Endothelial cell of umbilical vein (primary cell): ENCODE measurements at regions not wholly inside any gene's neighbourhood (a gene's known extent, or its start where the extent isn't known, plus 50 kb on each side); places are given as distances from the start of the nearest gene placed in this dataset.

ENCODE experiments used
- BruUV-seq: library from RNA; stranded (reverse); fragments of 400-500 nt; replicated peaks from 2 replicates; lab custom pipeline; 2021; lab: Mats Ljungman, UMichigan
- CTCF ChIA-PET: fragments of 300-600, 350-600 bp; sonication (Branson Sonifier 250); formaldehyde crosslinking; loops from one replicate; lab custom pipeline; 2021; ENCODE audit warnings: antibody characterized with exemption, inconsistent platforms; lab: Charles Lee
- POLR2A ChIA-PET: fragments of 300-600, 350-600 bp; sonication (Branson Sonifier 250); formaldehyde crosslinking; loops from one replicate; lab custom pipeline; 2021; ENCODE audit warnings: antibody characterized with exemption, inconsistent platforms; lab: Charles Lee
- DNase-seq: peaks from one replicate; pipeline ENCODE4 v3.0.0-alpha.2; 2011; ENCODE audit warnings: low read depth, low spot score
- FAIRE-seq: peaks from 2 replicates; lab custom pipeline; 2011; peaks lifted over from hg19 to GRCh38; lab: Jason Lieb, UNC
- H2AFZ ChIP-seq: 2 replicates; pipeline ENCODE4 v1.6.0; 2012; ENCODE audit warnings: low read depth, low read length, control low read depth, inconsistent platforms
- H3K27ac ChIP-seq: 2 replicates; pipeline ENCODE4 v1.5.1; 2011; ENCODE audit warnings: low read depth, mild to moderate bottlenecking, control low read depth, low read length, moderate library complexity; ENCODE audit not compliant: insufficient read depth
- H3K27me3 ChIP-seq, 2 experiments: 2 replicates each; pipeline versions ENCODE4 v1.6.0 to v1.6.1; 2011; ENCODE audit warnings: low read length in 2 of 2, mixed read lengths in 1 of 2; ENCODE audit not compliant: control insufficient read depth in 2 of 2, insufficient read depth in 2 of 2
- H3K36me3 ChIP-seq, 2 experiments: 2 replicates in 1 of 2; 3 replicates in 1 of 2; pipeline ENCODE4 v1.5.1; 2011; ENCODE audit warnings: low read length in 2 of 2, mild to moderate bottlenecking in 1 of 2, moderate library complexity in 1 of 2; ENCODE audit not compliant: control insufficient read depth in 2 of 2, insufficient read depth in 2 of 2; ENCODE audit errors: extremely low read depth in 1 of 2
- H3K4me1 ChIP-seq: 3 replicates; pipeline ENCODE4 v1.5.1; 2011; ENCODE audit warnings: mild to moderate bottlenecking, low read length; ENCODE audit not compliant: control insufficient read depth, insufficient read depth; ENCODE audit errors: extremely low read depth
- H3K4me2 ChIP-seq: 2 replicates; pipeline ENCODE4 v1.6.1; 2011; ENCODE audit warnings: low read length, control low read depth, mixed read lengths; ENCODE audit not compliant: insufficient read depth
- H3K4me3 ChIP-seq, 3 experiments: fragments of 200-600 bp in 1 of 3; sonication (generic), shearing (Covaris generic) in 1 of 3; replicated peaks in 1 of 3; 2 replicates each; pipeline ENCODE4 v1.5.1; 2011 to 2016; ENCODE audit warnings: control low read depth in 3 of 3, low read length in 3 of 3, mild to moderate bottlenecking in 2 of 3, inconsistent platforms in 1 of 3, low read depth in 1 of 3, moderate library complexity in 1 of 3; ENCODE audit not compliant: insufficient read depth in 1 of 3
- H3K79me2 ChIP-seq: 2 replicates; pipeline ENCODE4 v1.6.0; 2012; ENCODE audit warnings: low read length, inconsistent platforms; ENCODE audit not compliant: control insufficient read depth, insufficient read depth
- H3K9ac ChIP-seq: replicated peaks from 2 replicates; pipeline ENCODE3; 2011; ENCODE audit warnings: low read length, control low read depth; ENCODE audit not compliant: insufficient read depth; ENCODE audit errors: extremely low read depth
- H3K9me1 ChIP-seq: replicated peaks from 3 replicates; pipeline ENCODE4 v1.6.0; 2011; ENCODE audit warnings: mild to moderate bottlenecking, low read length; ENCODE audit not compliant: control insufficient read depth, insufficient read depth; ENCODE audit errors: extremely low read depth
- H3K9me3 ChIP-seq: replicated peaks from 2 replicates; pipeline ENCODE4 v1.5.1; 2012; ENCODE audit warnings: low read length, inconsistent platforms; ENCODE audit not compliant: control insufficient read depth, insufficient read depth
- H4K20me1 ChIP-seq: replicated peaks from 2 replicates; pipeline ENCODE3; 2011; ENCODE audit warnings: mild to moderate bottlenecking, low read length; ENCODE audit not compliant: control insufficient read depth, insufficient read depth; ENCODE audit errors: extremely low read depth
- EZH2 ChIP-seq: IDR thresholded peaks from 2 replicates; pipeline ENCODE4 v1.6.1; 2012; ENCODE audit warnings: borderline replicate concordance, low read depth, mild to moderate bottlenecking, moderate library complexity, low read length, inconsistent platforms; ENCODE audit not compliant: severe bottlenecking
- FOS ChIP-seq: IDR thresholded peaks from 2 replicates; pipeline ENCODE4 v1.6.1; 2011; ENCODE audit warnings: mild to moderate bottlenecking, low read length, moderate library complexity, borderline replicate concordance; ENCODE audit not compliant: insufficient read depth
- GATA2 ChIP-seq: IDR thresholded peaks from 2 replicates; pipeline ENCODE4 v1.7.0; 2011; ENCODE audit warnings: low read depth, mild to moderate bottlenecking, moderate library complexity, mixed read lengths, low read length; ENCODE audit not compliant: insufficient read length, insufficient read depth
- JUN ChIP-seq: IDR thresholded peaks from 2 replicates; pipeline ENCODE4 v1.6.1; 2011; ENCODE audit warnings: borderline replicate concordance, low read depth; ENCODE audit not compliant: insufficient read length, insufficient read depth
- MAX ChIP-seq: IDR thresholded peaks from 2 replicates; pipeline ENCODE4 v1.6.1; 2011; ENCODE audit not compliant: insufficient read depth, insufficient read length
- MYC ChIP-seq: IDR thresholded peaks from one replicate; pipeline ENCODE4 v1.6.1; 2011; ENCODE audit warnings: mild to moderate bottlenecking, low read depth, low read length
- POLR2A ChIP-seq: IDR thresholded peaks from 2 replicates; pipeline ENCODE4 v1.6.1; 2012; ENCODE audit warnings: low read depth, mild to moderate bottlenecking, control low read depth, low read length
- POLR2AphosphoS5 ChIP-seq: IDR thresholded peaks from 2 replicates; pipeline ENCODE4 v1.6.1; 2012; ENCODE audit warnings: low read depth, mild to moderate bottlenecking, control low read depth, low read length, moderate library complexity; ENCODE audit not compliant: insufficient read depth
- dilution Hi-C: fragments of 300-500 bp; cut with MboI; formaldehyde crosslinking; loops from one replicate; pipeline ENCODE4 v1.15.0; 2019; ENCODE audit warnings: low sequenced_read_pairs; ENCODE audit not compliant: extremely low pct_ligation_motif_present
- intact Hi-C: fragments of 100-400 bp; cut with micrococcal nuclease; formaldehyde crosslinking; loops from one replicate; pipeline ENCODE4 v1.10.0; 2022
- TF ChIP-seq, protein P1 (sequence below), 2 donors: IDR thresholded peaks; 1 replicate in 1 of 2; 2 replicates in 1 of 2; pipeline ENCODE4 v1.5.1; 2011; ENCODE audit warnings: low read length in 2 of 2, mild to moderate bottlenecking in 2 of 2, moderate library complexity in 2 of 2, control low read depth in 1 of 2, inconsistent platforms in 1 of 2, low read depth in 1 of 2; ENCODE audit not compliant: insufficient read depth in 1 of 2; ENCODE audit errors: extremely low read depth in 1 of 2

DNA sequence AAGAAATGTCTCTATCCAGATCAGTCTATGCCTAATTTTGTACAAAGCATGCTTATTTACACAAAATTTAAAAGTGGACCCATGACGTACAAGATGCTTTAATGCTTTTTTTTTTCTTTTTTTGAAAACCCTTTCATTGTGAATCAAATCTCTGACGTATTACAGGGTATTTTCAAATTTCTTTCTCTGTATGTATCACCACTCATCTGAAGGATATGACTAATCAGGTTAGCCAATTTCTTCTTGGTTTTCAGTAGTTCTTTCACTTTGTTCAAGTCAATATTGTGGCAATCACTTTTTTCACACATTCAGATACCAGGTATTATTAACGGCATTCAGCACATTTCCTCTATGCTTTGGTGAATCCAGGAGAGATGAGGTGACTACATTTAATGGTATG, 685.3 kb downstream of the TRHDE start:
- FAIRE-seq (no peak), DNase-seq (no peak)
- Histone ChIP-seq H3K9ac (no peak overlapping the region), H3K79me2 (no peaks in the 10 kb centered on the region), H3K9me3 (peaks cover 5% of the 10 kb centered on the region), H2AFZ (no peak overlapping the region), H3K4me3 (no peak overlapping the region), H3K9me1 (no peaks in the 10 kb centered on the region), H3K36me3 (no peaks in the 10 kb centered on the region), H3K27ac (no peak overlapping the region), H3K27me3 (no peaks in the 10 kb centered on the region), H3K4me1 (no peaks in the 10 kb centered on the region), H4K20me1 (no peaks in the 10 kb centered on the region), H3K4me2 (no peak overlapping the region)
- POLR2A ChIA-PET: no interaction called here
- intact Hi-C loops (no loop called here), dilution Hi-C loops (no loop called here)
- no TSS peak for BruUV-seq
- no peak for TF ChIP-seq POLR2AphosphoS5
- no peak for TF ChIP-seq MAX
- TF ChIP-seq MYC: no peak
- TF ChIP-seq GATA2: no peak
- TF ChIP-seq FOS: no peak
- no peak for TF ChIP-seq POLR2A
- no peak for TF ChIP-seq JUN
- no peak for TF ChIP-seq EZH2
- TF ChIP-seq, protein P1, sequence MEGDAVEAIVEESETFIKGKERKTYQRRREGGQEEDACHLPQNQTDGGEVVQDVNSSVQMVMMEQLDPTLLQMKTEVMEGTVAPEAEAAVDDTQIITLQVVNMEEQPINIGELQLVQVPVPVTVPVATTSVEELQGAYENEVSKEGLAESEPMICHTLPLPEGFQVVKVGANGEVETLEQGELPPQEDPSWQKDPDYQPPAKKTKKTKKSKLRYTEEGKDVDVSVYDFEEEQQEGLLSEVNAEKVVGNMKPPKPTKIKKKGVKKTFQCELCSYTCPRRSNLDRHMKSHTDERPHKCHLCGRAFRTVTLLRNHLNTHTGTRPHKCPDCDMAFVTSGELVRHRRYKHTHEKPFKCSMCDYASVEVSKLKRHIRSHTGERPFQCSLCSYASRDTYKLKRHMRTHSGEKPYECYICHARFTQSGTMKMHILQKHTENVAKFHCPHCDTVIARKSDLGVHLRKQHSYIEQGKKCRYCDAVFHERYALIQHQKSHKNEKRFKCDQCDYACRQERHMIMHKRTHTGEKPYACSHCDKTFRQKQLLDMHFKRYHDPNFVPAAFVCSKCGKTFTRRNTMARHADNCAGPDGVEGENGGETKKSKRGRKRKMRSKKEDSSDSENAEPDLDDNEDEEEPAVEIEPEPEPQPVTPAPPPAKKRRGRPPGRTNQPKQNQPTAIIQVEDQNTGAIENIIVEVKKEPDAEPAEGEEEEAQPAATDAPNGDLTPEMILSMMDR (IDR thresholded peaks at IDR 0.05; ENCODE audit: extremely low read depth in 1 of 2, insufficient read depth in 1 of 2, low read depth in 1 of 2, low read length in 2 of 2): no peak
- CTCF ChIA-PET: no interaction called here
